HepG2 (cell line): ENCODE measurements at regions not wholly inside any gene's neighbourhood (a gene's known extent, or its start where the extent isn't known, plus 50 kb on each side); places are given as distances from the start of the nearest gene placed in this dataset.

Experiments
- BRF2 ChIP-seq: sonication (generic); formaldehyde crosslinking; IDR thresholded peaks from 2 replicates; pipeline ENCODE4 v1.8.1; 2022; ENCODE audit warnings: mild to moderate bottlenecking, missing genetic modification reagents
- HCFC1 ChIP-seq: fragments of 150-350 bp; IDR thresholded peaks from 2 replicates; pipeline ENCODE4 v1.6.1; 2014; ENCODE audit warnings: low read depth, low read length
- ZNF318 ChIP-seq: sonication (generic); formaldehyde crosslinking; IDR thresholded peaks from 2 replicates; pipeline ENCODE4 v1.4.0; 2020; ENCODE audit warnings: mild to moderate bottlenecking, missing genetic modification reagents

DNA sequence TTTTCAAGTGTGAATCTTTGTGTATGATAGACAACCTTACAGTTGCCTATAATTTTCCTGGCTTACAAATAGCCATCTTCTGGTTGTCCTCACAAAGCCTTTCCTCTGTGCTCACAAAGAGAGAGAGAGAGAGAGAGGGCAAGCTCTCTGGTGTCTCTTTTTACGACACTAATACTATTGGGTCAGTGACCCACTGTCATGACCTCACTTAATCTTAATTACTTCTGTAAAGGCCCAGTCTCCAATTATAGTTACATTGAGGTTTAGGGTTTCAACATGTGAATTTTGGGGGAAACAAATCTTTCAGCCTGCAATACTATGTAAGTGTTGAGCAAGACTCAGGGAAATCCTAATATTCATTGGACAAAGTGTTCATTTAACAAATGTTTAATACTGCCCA, 167.4 kb upstream of the COL11A1 start:
- no peak for TF ChIP-seq BRF2 (CRISPR knock-in tag)
- TF ChIP-seq HCFC1, result no peak
- TF ChIP-seq ZNF318 (CRISPR knock-in tag), result no peak
